Colonic mucosa (tissue), 4 donors: ENCODE measurements at regions not wholly inside any gene's neighbourhood (a gene's known extent, or its start where the extent isn't known, plus 50 kb on each side); places are given as distances from the start of the nearest gene placed in this dataset.
"Not testable (repeated sequence)": the region's sequence is repeated elsewhere in the genome, so short reads cannot be mapped to it uniquely, and the experiment has no call there.

Experiments
- DNase-seq: peaks from one replicate; pipeline ENCODE4 v3.0.0-alpha.2; 2020
- H3K27ac ChIP-seq: fragments of 200-600 bp; one replicate; pipeline ENCODE4 v1.8.0; 2021
- H3K27me3 ChIP-seq: fragments of 200-600 bp; one replicate; pipeline ENCODE4 v1.8.0; 2021
- H3K36me3 ChIP-seq: fragments of 200-600 bp; one replicate; pipeline ENCODE4 v1.8.0; 2021
- H3K4me1 ChIP-seq: fragments of 200-600 bp; one replicate; pipeline ENCODE4 v1.8.0; 2021; ENCODE audit warnings: mild to moderate bottlenecking
- H3K4me3 ChIP-seq: fragments of 200-600 bp; one replicate; pipeline ENCODE4 v1.8.0; 2021
- H3K9ac ChIP-seq, 2 donors: one replicate each; pipeline ENCODE4 v1.7.0; 2013; ENCODE audit warnings: control low read depth in 2 of 2, low read depth in 2 of 2, low read length in 2 of 2
- H3K9me3 ChIP-seq: fragments of 200-600 bp; one replicate; pipeline ENCODE4 v1.8.0; 2021
- CTCF ChIP-seq: fragments of 200-600 bp; IDR thresholded peaks from one replicate; pipeline ENCODE4 v1.8.0; 2022; ENCODE audit warnings: antibody characterized with exemption, mild to moderate bottlenecking
- intact Hi-C: fragments of 100-400 bp; cut with DNase I; formaldehyde crosslinking; loops from one replicate; pipeline ENCODE4 v1.14.1; 2022
- donor health status: healthy.
- donor health status: DM: no; HTN: no; CAD: no.
- donor health status: DM: no; HTN: no; CAD: no.

- H3K4me3 ChIP-seq: no peak overlapping the region
- intact Hi-C loops: loop anchor here (10.0 kb wide), 1 partner anchor 581 kb away; no protein-coding TSS in a partner anchor
- no peak overlapping the region for H3K9ac ChIP-seq
- H3K27me3 ChIP-seq: no peaks in the 10 kb centered on the region
- H3K4me1 ChIP-seq: no peaks in the 10 kb centered on the region
- no peaks in the 10 kb centered on the region for H3K36me3 ChIP-seq
- peak; percentile 25 for DNase-seq
- no peaks in the 10 kb centered on the region for H3K9me3 ChIP-seq
- no peak for TF ChIP-seq CTCF
- H3K27ac ChIP-seq: no peak overlapping the region
These were observed 177.1 kb downstream of the RNF144A start for GRCh38 chr2:7094231-7094741.

- no peak for TF ChIP-seq CTCF
- Histone ChIP-seq H3K4me3 (no peak overlapping the region), H3K36me3 (no peaks in the 10 kb centered on the region), H3K9ac (no peak overlapping the region), H3K9me3 (no peaks in the 10 kb centered on the region), H3K4me1 (no peaks in the 10 kb centered on the region), H3K27ac (no peak overlapping the region), H3K27me3 (no peaks in the 10 kb centered on the region)
- intact Hi-C loops: loop anchor here (10.0 kb wide), 1 partner anchor 578 kb away; no protein-coding TSS in a partner anchor
- no peak for DNase-seq
These were observed 179.6 kb downstream of the RNF144A start for GRCh38 chr2:7096726-7097352.

GRCh38 chr2:7097353-7097895, 180.2 kb downstream of the RNF144A start:
- intact Hi-C loops: loop anchor here (10.0 kb wide), 1 partner anchor 577 kb away; no protein-coding TSS in a partner anchor
- TF ChIP-seq CTCF: peak; percentile 100
- Histone ChIP-seq H3K4me3 (no peak overlapping the region), H3K4me1 (no peaks in the 10 kb centered on the region), H3K9me3 (no peaks in the 10 kb centered on the region), H3K27ac (no peak overlapping the region), H3K36me3 (no peaks in the 10 kb centered on the region), H3K9ac (no peak overlapping the region), H3K27me3 (no peaks in the 10 kb centered on the region)
- DNase-seq: peak; percentile 73

DNA sequence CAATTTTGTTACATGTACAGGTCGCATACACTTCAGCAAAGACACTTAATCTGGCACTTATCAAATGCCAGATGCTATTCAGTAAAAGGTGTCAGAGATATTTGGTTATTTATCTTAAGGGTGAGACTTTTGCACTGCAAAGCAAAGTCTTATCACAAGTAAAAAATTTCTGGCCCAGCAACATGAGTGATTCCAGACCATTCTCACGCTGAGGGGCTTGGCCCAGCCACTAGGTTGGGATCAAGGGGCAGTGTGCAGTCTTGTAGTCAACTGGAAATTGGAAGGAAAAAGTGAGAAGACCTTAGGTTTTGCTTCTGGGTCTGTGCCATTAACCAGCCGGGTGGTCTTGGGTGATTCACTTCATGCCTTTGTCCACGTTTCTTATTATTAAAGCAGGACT, 181.6 kb downstream of the RNF144A start:
- Histone ChIP-seq H3K36me3 (no peaks in the 10 kb centered on the region), H3K27me3 (no peaks in the 10 kb centered on the region), H3K27ac (no peak overlapping the region), H3K9me3 (no peaks in the 10 kb centered on the region), H3K4me3 (no peak overlapping the region), H3K4me1 (no peaks in the 10 kb centered on the region), H3K9ac (no peak overlapping the region)
- TF ChIP-seq CTCF: no peak
- intact Hi-C loops: loop anchor here (10.0 kb wide), 1 partner anchor 576 kb away; no protein-coding TSS in a partner anchor
- no peak for DNase-seq

- not testable (repeated sequence) for DNase-seq, H3K4me1 ChIP-seq, H3K9me3 ChIP-seq, H3K4me3 ChIP-seq, H3K27ac ChIP-seq, H3K9ac ChIP-seq, H3K36me3 ChIP-seq, H3K27me3 ChIP-seq
- intact Hi-C loops: loop anchor here (10.0 kb wide), 1 partner anchor 575 kb away; no protein-coding TSS in a partner anchor
These were observed 182.5 kb downstream of the RNF144A start for GRCh38 chr2:7099687-7100086.

DNA sequence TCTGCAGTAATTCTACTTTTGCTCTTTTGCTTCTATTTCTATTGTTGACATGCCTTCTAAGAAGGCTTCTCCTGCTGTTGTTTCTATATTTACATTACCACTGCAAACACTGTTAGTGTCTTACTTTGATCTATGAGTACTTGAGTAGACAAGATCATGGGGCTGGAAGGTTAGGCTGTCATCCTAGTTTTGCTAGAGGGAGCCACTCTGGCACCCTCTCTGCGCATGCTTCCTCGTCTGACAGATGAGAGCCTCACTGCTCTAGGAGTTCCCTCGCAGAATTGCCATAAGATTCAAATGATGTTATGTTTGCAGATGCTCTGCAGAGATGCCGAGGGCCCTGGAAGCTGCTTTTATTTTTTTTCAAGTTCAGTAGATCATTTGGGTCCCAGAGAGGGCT, 185.6 kb downstream of the RNF144A start:
- Histone ChIP-seq H3K36me3 (no peaks in the 10 kb centered on the region), H3K27ac (no peak overlapping the region), H3K9ac (no peak overlapping the region), H3K27me3 (no peaks in the 10 kb centered on the region), H3K4me3 (no peak overlapping the region), H3K9me3 (no peaks in the 10 kb centered on the region), H3K4me1 (no peaks in the 10 kb centered on the region)
- no peak for TF ChIP-seq CTCF
- intact Hi-C loops: no loop called here
- DNase-seq: no peak
